ENCODE measurements at regions not wholly inside any gene's neighbourhood (a gene's known extent, or its start where the extent isn't known, plus 50 kb on each side); places are given as distances from the start of the nearest gene placed in this dataset.

DNA sequence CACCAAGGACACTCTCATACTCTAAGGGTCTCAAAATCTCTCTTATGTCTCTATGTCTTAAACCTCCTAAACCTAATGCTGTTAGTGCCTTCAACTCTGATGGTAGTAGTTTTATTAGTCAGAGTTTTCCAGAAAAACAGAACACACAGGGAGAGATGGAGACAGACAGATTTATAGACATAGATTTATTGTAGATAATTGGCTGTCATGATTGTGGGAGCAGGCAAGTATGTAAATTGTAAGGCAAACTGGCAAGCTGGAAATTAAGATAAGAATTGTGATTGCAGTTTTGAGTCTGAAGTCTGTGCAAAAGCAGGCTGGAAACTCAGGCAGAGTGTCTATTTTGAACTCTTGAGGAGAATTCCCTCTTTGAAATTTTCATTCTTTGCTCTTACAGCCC is 96.3 kb upstream of the ROBO1 start:
- TF ChIP-seq, protein P1, sequence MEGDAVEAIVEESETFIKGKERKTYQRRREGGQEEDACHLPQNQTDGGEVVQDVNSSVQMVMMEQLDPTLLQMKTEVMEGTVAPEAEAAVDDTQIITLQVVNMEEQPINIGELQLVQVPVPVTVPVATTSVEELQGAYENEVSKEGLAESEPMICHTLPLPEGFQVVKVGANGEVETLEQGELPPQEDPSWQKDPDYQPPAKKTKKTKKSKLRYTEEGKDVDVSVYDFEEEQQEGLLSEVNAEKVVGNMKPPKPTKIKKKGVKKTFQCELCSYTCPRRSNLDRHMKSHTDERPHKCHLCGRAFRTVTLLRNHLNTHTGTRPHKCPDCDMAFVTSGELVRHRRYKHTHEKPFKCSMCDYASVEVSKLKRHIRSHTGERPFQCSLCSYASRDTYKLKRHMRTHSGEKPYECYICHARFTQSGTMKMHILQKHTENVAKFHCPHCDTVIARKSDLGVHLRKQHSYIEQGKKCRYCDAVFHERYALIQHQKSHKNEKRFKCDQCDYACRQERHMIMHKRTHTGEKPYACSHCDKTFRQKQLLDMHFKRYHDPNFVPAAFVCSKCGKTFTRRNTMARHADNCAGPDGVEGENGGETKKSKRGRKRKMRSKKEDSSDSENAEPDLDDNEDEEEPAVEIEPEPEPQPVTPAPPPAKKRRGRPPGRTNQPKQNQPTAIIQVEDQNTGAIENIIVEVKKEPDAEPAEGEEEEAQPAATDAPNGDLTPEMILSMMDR (IDR thresholded peaks at IDR 0.05), result no peak
- no peak for TF ChIP-seq POLR2A (IDR thresholded peaks at IDR 0.05)

Data from heart left ventricle (tissue), 13 donors.